ENCODE measurements at regions not wholly inside any gene's neighbourhood (a gene's known extent, or its start where the extent isn't known, plus 50 kb on each side); places are given as distances from the start of the nearest gene placed in this dataset.

GRCh38 chr2:240346015-240346752, 89.3 kb upstream of the GPC1 start:
- H3K4me1 Mint-ChIP-seq (ENCODE audit: low read depth, unreplicated experiment), result no peaks in the 10 kb centered on the region
- no peak for TF ChIP-seq EZH2 (IDR thresholded peaks at IDR 0.05; ENCODE audit: insufficient read depth, low read length)
- H3K27ac Mint-ChIP-seq (ENCODE audit: unreplicated experiment), result no peak overlapping the region
- H3K9me3 Mint-ChIP-seq (ENCODE audit: unreplicated experiment), result peaks cover 23% of the 10 kb centered on the region
- no peak overlapping the region for H3K4me3 Mint-ChIP-seq (ENCODE audit: unreplicated experiment)
- H3K36me3 Mint-ChIP-seq (ENCODE audit: low read depth, unreplicated experiment), result peaks cover 2% of the 10 kb centered on the region
- H3K4me3 ChIP-seq (ENCODE audit: insufficient read depth, low read depth, low read length), result no peak overlapping the region
- no peak overlapping the region for H2AFZ ChIP-seq (ENCODE audit: low read depth, low read length)
- H3K79me2 ChIP-seq (ENCODE audit: insufficient read depth, low read length), result no peaks in the 10 kb centered on the region
- H3K4me2 ChIP-seq (ENCODE audit: low read length), result no peak overlapping the region
- no peak for DNase-seq (ENCODE audit: low read depth)
- H3K9ac ChIP-seq (ENCODE audit: low read length), result no peak overlapping the region
- H3K27me3 Mint-ChIP-seq (ENCODE audit: low read depth, unreplicated experiment), result peaks cover 26% of the 10 kb centered on the region
- H3K36me3 ChIP-seq (ENCODE audit: insufficient read depth, low read length), result no peaks in the 10 kb centered on the region
- peaks cover 22% of the 10 kb centered on the region for H3K9me3 ChIP-seq (ENCODE audit: insufficient read depth, low read depth, low read length)
- no peaks in the 10 kb centered on the region for H3K4me1 ChIP-seq (ENCODE audit: insufficient read depth, low read length)
- H4K20me1 ChIP-seq (ENCODE audit: insufficient read depth, low read length), result no peaks in the 10 kb centered on the region
- H3K27ac ChIP-seq (ENCODE audit: low read depth, low read length), result no peak overlapping the region
- FAIRE-seq, result no peak
- peaks cover 1% of the 10 kb centered on the region for H3K27me3 ChIP-seq (ENCODE audit: insufficient read depth, low read length)

DNA sequence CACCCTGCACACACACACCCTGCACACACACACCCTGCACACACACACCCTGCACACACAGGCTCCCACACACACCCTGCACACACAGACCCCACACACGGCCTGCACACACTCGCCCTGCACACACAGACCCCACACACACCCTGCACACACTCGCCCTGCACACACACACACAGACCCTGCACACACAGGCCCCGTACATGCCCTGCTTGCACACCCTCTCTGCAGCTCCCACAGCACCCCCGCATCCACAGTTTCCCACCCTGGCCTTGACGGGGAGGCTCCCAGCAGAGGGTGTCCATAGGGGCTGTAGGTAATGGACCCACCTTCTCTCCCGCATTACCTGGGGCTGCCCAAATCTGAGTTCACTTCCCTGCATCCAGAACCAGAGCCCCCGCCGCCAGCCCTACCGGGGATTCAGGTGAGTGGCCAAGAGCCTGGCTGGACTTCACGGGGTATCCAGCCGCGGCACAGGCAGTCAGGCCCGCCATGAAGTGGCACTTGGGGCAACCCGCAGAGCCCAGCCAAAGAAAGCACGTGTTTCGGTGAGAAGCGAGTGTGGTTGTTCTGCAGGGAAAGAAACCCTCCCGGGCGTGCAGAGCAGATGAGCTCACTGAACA, 88.6 kb upstream of the GPC1 start:
- TF ChIP-seq, protein P1, sequence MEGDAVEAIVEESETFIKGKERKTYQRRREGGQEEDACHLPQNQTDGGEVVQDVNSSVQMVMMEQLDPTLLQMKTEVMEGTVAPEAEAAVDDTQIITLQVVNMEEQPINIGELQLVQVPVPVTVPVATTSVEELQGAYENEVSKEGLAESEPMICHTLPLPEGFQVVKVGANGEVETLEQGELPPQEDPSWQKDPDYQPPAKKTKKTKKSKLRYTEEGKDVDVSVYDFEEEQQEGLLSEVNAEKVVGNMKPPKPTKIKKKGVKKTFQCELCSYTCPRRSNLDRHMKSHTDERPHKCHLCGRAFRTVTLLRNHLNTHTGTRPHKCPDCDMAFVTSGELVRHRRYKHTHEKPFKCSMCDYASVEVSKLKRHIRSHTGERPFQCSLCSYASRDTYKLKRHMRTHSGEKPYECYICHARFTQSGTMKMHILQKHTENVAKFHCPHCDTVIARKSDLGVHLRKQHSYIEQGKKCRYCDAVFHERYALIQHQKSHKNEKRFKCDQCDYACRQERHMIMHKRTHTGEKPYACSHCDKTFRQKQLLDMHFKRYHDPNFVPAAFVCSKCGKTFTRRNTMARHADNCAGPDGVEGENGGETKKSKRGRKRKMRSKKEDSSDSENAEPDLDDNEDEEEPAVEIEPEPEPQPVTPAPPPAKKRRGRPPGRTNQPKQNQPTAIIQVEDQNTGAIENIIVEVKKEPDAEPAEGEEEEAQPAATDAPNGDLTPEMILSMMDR (IDR thresholded peaks at IDR 0.05; ENCODE audit: insufficient read depth, low read depth, low read length), result no peak
- TF ChIP-seq EZH2 (IDR thresholded peaks at IDR 0.05; ENCODE audit: insufficient read depth, low read length), result no peak
- peaks cover 23% of the 10 kb centered on the region for H3K9me3 Mint-ChIP-seq (ENCODE audit: unreplicated experiment)
- Histone ChIP-seq H3K4me1 (ENCODE audit: insufficient read depth, low read length) (no peaks in the 10 kb centered on the region), H2AFZ (ENCODE audit: low read depth, low read length) (no peak overlapping the region), H3K27me3 (ENCODE audit: insufficient read depth, low read length) (peaks cover 3% of the 10 kb centered on the region), H3K27ac (ENCODE audit: low read depth, low read length) (no peak overlapping the region), H3K4me3 (ENCODE audit: insufficient read depth, low read depth, low read length) (no peak overlapping the region), H3K36me3 (ENCODE audit: insufficient read depth, low read length) (no peaks in the 10 kb centered on the region), H3K9me3 (ENCODE audit: insufficient read depth, low read depth, low read length) (peaks cover 22% of the 10 kb centered on the region), H3K4me2 (ENCODE audit: low read length) (no peak overlapping the region), H3K9ac (ENCODE audit: low read length) (no peak overlapping the region), H4K20me1 (ENCODE audit: insufficient read depth, low read length) (no peaks in the 10 kb centered on the region), H3K79me2 (ENCODE audit: insufficient read depth, low read length) (no peaks in the 10 kb centered on the region)
- no peak for DNase-seq (ENCODE audit: low read depth)
- H3K27ac Mint-ChIP-seq (ENCODE audit: unreplicated experiment), result no peak overlapping the region
- no peak overlapping the region for H3K4me3 Mint-ChIP-seq (ENCODE audit: unreplicated experiment)
- H3K27me3 Mint-ChIP-seq (ENCODE audit: low read depth, unreplicated experiment), result peaks cover 31% of the 10 kb centered on the region
- H3K36me3 Mint-ChIP-seq (ENCODE audit: low read depth, unreplicated experiment), result peaks cover 2% of the 10 kb centered on the region
- no peaks in the 10 kb centered on the region for H3K4me1 Mint-ChIP-seq (ENCODE audit: low read depth, unreplicated experiment)
- no peak for FAIRE-seq

- no peak overlapping the region for H3K4me2 ChIP-seq (ENCODE audit: low read length)
- no peak for FAIRE-seq
- TF ChIP-seq, protein P1 (IDR thresholded peaks at IDR 0.05; ENCODE audit: insufficient read depth, low read depth, low read length), result no peak
- no peak for TF ChIP-seq EZH2 (IDR thresholded peaks at IDR 0.05; ENCODE audit: insufficient read depth, low read length)
- H3K9me3 ChIP-seq (ENCODE audit: insufficient read depth, low read depth, low read length), result peaks cover 22% of the 10 kb centered on the region
- H3K4me3 ChIP-seq (ENCODE audit: insufficient read depth, low read depth, low read length), result no peak overlapping the region
- no peak overlapping the region for H3K9ac ChIP-seq (ENCODE audit: low read length)
- Mint-ChIP-seq H3K4me3 (ENCODE audit: unreplicated experiment) (no peak overlapping the region), H3K27me3 (ENCODE audit: low read depth, unreplicated experiment) (peaks cover 33% of the 10 kb centered on the region), H3K4me1 (ENCODE audit: low read depth, unreplicated experiment) (no peaks in the 10 kb centered on the region), H3K27ac (ENCODE audit: unreplicated experiment) (no peak overlapping the region), H3K9me3 (ENCODE audit: unreplicated experiment) (peaks cover 26% of the 10 kb centered on the region), H3K36me3 (ENCODE audit: low read depth, unreplicated experiment) (peaks cover 2% of the 10 kb centered on the region)
- H3K4me1 ChIP-seq (ENCODE audit: insufficient read depth, low read length), result no peaks in the 10 kb centered on the region
- no peak overlapping the region for H2AFZ ChIP-seq (ENCODE audit: low read depth, low read length)
- H3K36me3 ChIP-seq (ENCODE audit: insufficient read depth, low read length), result no peaks in the 10 kb centered on the region
- H3K79me2 ChIP-seq (ENCODE audit: insufficient read depth, low read length), result no peaks in the 10 kb centered on the region
- H3K27ac ChIP-seq (ENCODE audit: low read depth, low read length), result no peak overlapping the region
- no peaks in the 10 kb centered on the region for H4K20me1 ChIP-seq (ENCODE audit: insufficient read depth, low read length)
- H3K27me3 ChIP-seq (ENCODE audit: insufficient read depth, low read length), result peaks cover 7% of the 10 kb centered on the region
- DNase-seq (ENCODE audit: low read depth), result no peak
These were observed 88.0 kb upstream of the GPC1 start for GRCh38 chr2:240347373-240347940.

All from astrocyte (in vitro differentiated cells and primary cell).